Tibial artery (tissue), 4 donors: ENCODE measurements at regions not wholly inside any gene's neighbourhood (a gene's known extent, or its start where the extent isn't known, plus 50 kb on each side); places are given as distances from the start of the nearest gene placed in this dataset.

Experiments used
- DNase-seq, 2 donors: peaks; one replicate each; pipeline ENCODE4 v3.0.0-alpha.2; 2019
- H3K27ac ChIP-seq, 2 donors: fragments of 200-600 bp; sonication (generic) in 1 of 2; 1 replicate in 1 of 2; 2 replicates in 1 of 2; pipeline ENCODE4 v1.5.1; 2018 to 2019; ENCODE audit warnings: mild to moderate bottlenecking in 1 of 2
- H3K27me3 ChIP-seq, 2 donors: fragments of 200-600 bp; sonication (generic) in 1 of 2; one replicate each; pipeline versions ENCODE4 v1.5.1 to v1.6.0; 2016 to 2019
- H3K36me3 ChIP-seq, 3 donors: fragments of 200-600 bp; sonication (generic) in 2 of 3; one replicate each; pipeline ENCODE4 v1.5.1; 2016 to 2019; ENCODE audit warnings: mild to moderate bottlenecking in 2 of 3
- H3K4me1 ChIP-seq, 4 donors: fragments of 200-600 bp; sonication (generic) in 2 of 4; 1 replicate in 3 of 4; 2 replicates in 1 of 4; pipeline ENCODE4 v1.5.1; 2016 to 2019
- H3K4me3 ChIP-seq, 2 donors: fragments of 200-600 bp; sonication (generic) in 1 of 2; 1 replicate in 1 of 2; 2 replicates in 1 of 2; pipeline ENCODE4 v1.5.1; 2018 to 2019; ENCODE audit warnings: mild to moderate bottlenecking in 2 of 2
- H3K9me3 ChIP-seq, 3 donors: fragments of 200-600 bp; sonication (generic) in 1 of 3; one replicate each; pipeline ENCODE4 v1.5.1; 2016 to 2019
- intact Hi-C: fragments of 100-400 bp; cut with DNase I; formaldehyde crosslinking; loops from one replicate; pipeline ENCODE4 v1.15.0; 2023; ENCODE audit warnings: low total_unique reads
- TF ChIP-seq, protein P1 (sequence below), 2 experiments: fragments of 200-600 bp in 1 of 2; fragments of 450-650 bp in 1 of 2; IDR thresholded peaks; one replicate each; pipeline ENCODE4 v1.5.1; 2017 to 2019; ENCODE audit warnings: antibody characterized with exemption in 2 of 2, mild to moderate bottlenecking in 1 of 2, moderate library complexity in 1 of 2

DNA sequence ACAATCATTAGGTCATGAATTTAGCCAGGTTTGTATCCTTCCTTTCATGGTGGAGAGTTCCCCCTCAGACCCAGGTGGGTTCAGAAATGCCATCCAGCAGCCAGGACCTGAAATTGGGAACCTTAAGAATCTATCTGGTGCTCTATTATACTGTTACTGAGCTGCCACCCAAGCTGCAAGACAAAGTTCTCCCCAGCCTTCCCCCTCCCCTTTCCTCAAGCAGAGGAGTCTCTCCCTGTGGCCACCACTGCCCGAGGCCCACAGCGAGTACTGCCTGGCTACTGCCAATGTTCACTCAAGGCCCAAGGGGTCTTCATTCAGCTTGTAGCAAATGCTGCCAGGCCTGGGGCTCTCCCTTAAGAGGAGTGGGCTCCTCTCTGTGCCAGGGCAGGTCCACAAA, 133.8 kb downstream of the TMEM38B start:
- Histone ChIP-seq H3K4me1 (no peaks in the 10 kb centered on the region), H3K27ac (no peak overlapping the region), H3K4me3 (no peak overlapping the region), H3K9me3 (peaks cover 0 to 8% (median 5%) of the 10 kb centered on the region in 3 donors), H3K27me3 (no peaks in the 10 kb centered on the region), H3K36me3 (no peaks in the 10 kb centered on the region)
- intact Hi-C loops = no loop called here
- TF ChIP-seq, protein P1, sequence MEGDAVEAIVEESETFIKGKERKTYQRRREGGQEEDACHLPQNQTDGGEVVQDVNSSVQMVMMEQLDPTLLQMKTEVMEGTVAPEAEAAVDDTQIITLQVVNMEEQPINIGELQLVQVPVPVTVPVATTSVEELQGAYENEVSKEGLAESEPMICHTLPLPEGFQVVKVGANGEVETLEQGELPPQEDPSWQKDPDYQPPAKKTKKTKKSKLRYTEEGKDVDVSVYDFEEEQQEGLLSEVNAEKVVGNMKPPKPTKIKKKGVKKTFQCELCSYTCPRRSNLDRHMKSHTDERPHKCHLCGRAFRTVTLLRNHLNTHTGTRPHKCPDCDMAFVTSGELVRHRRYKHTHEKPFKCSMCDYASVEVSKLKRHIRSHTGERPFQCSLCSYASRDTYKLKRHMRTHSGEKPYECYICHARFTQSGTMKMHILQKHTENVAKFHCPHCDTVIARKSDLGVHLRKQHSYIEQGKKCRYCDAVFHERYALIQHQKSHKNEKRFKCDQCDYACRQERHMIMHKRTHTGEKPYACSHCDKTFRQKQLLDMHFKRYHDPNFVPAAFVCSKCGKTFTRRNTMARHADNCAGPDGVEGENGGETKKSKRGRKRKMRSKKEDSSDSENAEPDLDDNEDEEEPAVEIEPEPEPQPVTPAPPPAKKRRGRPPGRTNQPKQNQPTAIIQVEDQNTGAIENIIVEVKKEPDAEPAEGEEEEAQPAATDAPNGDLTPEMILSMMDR (IDR thresholded peaks at IDR 0.05) = no peak
- no peak for DNase-seq

DNA sequence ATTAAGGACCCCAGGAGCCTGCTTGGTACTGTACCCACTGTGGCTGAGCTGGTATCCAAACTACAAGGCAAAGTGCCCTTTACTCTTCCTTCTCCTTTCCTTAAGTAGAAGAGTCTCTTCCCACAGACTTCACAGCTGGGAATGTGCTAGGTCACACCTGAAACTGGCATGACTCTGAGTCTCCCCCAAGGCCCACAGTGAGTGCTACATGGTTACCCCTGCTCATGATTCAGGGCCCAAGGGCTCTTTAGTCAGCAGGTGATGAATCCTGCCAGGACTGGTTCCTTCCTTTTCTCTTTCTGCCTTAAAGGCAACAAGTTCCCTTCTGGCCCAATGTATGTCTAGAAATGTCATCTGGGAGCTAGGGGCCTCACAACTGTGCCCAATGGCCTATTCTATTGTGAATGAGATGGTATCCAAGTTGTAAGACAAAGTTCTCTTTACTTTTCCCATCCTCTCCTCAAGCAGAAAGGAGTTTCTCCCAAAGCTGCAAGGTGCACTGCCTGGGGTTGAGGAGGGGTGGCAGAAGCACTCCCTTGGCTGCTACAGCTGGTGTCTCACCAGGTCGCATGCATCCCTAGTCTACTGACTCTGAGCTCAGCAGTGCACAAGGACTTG, 134.4 kb downstream of the TMEM38B start:
- Histone ChIP-seq H3K36me3 (no peaks in the 10 kb centered on the region), H3K4me1 (no peaks in the 10 kb centered on the region), H3K27me3 (no peaks in the 10 kb centered on the region), H3K9me3 (peaks cover 0 to 7% (median 5%) of the 10 kb centered on the region in 3 donors), H3K4me3 (no peak overlapping the region), H3K27ac (no peak overlapping the region)
- TF ChIP-seq, protein P1 (IDR thresholded peaks at IDR 0.05) = no peak
- no peak for DNase-seq
- intact Hi-C loops = no loop called here

DNA sequence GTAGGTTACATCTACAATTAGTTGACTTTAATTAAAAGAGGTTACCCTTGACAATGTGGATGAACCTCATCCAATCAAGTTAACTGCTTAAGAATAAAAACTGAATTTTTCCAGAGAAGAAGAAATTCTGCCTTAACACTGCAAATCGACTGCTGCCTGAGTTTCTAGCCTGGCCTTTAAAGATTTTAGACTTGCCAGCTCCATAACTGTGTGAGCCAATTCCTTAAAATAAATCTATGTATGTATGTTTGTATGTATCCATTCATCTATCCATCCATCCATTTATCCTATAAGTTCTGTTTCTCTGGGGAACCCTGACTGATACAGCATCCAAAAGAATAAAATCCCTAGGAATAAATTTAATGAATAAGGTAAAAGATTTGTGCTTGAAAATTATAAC, 136.1 kb downstream of the TMEM38B start:
- DNase-seq = no peak

DNA sequence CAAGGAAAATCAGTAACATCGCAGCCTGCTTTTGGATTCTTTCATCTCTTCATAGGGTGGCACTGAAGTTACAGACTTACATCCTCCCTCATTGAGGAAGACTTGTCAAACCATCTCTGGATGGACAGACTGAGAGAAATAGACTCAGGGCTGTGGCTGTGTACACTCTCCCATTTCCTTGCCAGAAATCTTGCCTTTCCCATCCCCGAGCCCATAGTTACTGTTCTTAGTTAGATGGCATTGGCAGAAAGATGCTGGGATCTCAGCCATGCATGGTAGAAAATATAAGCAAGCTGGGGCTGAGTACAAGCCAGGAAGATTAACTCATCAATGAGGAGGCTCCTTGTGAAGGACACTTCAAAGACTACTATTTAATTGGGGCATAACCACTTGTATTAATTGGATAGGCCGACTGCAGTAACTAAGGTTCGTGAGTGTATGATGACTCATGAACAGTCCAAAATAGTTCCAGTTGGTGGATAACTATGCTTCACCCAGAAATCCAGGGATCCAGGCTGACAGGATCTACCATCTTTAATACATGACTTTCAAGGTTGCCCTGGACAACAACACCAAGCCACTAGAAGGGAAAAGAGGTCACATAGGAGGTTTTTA, 137.9 kb downstream of the TMEM38B start:
- Histone ChIP-seq H3K4me1 (no peaks in the 10 kb centered on the region), H3K27me3 (no peaks in the 10 kb centered on the region), H3K9me3 (no peaks in the 10 kb centered on the region), H3K27ac (no peak overlapping the region), H3K4me3 (no peak overlapping the region), H3K36me3 (no peaks in the 10 kb centered on the region)
- intact Hi-C loops = no loop called here
- TF ChIP-seq, protein P1 (IDR thresholded peaks at IDR 0.05) = no peak
- DNase-seq = no peak

More for the DNA sequence above, 136.1 kb downstream of the TMEM38B start:
- no peaks in the 10 kb centered on the region for H3K4me1 ChIP-seq
- no peak overlapping the region for H3K4me3 ChIP-seq
- intact Hi-C loops = no loop called here
- no peaks in the 10 kb centered on the region for H3K27me3 ChIP-seq
- no peak overlapping the region for H3K27ac ChIP-seq
- H3K36me3 ChIP-seq = no peaks in the 10 kb centered on the region
- H3K9me3 ChIP-seq = peaks cover 0 to 5% (median 0%) of the 10 kb centered on the region in 3 donors
- TF ChIP-seq, protein P1 (IDR thresholded peaks at IDR 0.05) = no peak

DNA sequence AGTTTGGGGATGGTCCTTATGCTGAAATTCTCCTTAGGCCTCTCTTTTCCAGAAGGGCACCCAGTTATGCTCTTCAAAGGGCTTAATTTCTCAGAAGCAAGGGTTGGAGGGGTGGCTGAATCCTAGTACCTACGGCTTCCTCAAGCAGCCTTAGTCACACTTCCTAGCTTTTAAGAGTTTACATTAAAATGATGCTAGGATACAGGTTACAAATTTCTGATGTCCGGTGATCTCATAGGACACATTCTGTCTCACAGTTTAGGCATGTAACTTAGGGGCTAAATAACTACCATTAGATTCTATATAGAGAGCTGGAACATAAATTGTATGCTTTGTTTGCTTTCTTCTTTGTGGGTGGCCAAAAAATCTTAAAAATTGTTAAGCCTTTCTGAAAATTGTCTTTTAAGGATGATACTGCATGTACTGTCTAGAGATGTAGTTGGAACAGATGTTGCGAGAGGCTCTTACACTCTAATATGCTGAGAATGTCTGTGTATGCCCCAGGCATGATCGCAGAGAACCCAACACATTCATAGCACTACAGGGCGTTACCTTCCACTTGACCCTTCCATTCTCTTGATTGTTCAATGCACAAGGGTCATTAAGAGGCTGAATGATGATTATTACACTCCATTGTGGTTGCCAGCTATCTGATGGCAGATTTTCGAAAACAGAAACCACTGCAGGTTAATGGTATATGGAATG, 139.1 kb downstream of the TMEM38B start:
- Histone ChIP-seq H3K27ac (no peak overlapping the region), H3K27me3 (no peaks in the 10 kb centered on the region), H3K9me3 (no peaks in the 10 kb centered on the region), H3K4me1 (no peaks in the 10 kb centered on the region), H3K4me3 (no peak overlapping the region), H3K36me3 (no peaks in the 10 kb centered on the region)
- intact Hi-C loops = no loop called here
- TF ChIP-seq, protein P1 (IDR thresholded peaks at IDR 0.05) = no peak
- no peak for DNase-seq
